ENCODE measurements at regions not wholly inside any gene's neighbourhood (a gene's known extent, or its start where the extent isn't known, plus 50 kb on each side); places are given as distances from the start of the nearest gene placed in this dataset.
A peak's percentile ranks its signal among the peaks of the same experiment; 100 is the strongest.

GRCh38 chr7:21041666-21042065, 255.0 kb upstream of the SP8 start:
- no peaks in the 10 kb centered on the region for H3K36me3 ChIP-seq (ENCODE audit: control insufficient read depth, insufficient read depth, low read length)
- H3K9me3 ChIP-seq (ENCODE audit: control insufficient read depth, insufficient read depth, low read length): no peaks in the 10 kb centered on the region
- H3K27me3 ChIP-seq (ENCODE audit: control insufficient read depth, insufficient read depth, low read length): peaks cover 34% of the 10 kb centered on the region
- H3K27ac ChIP-seq (ENCODE audit: low read depth, low read length): no peak overlapping the region
- WGBS (ENCODE audit: insufficient coverage): 29% methylated on average over 5 of the region's 5 CpGs
- no peak overlapping the region for H3K4me3 ChIP-seq (ENCODE audit: low read depth, low read length)
- peak in 1 of 6 donors; percentile 37 for DNase-seq (ENCODE audit: low read depth in 4 of 6, low spot score in 6 of 6)
- H3K4me1 ChIP-seq (ENCODE audit: control insufficient read depth, insufficient read depth, low read length): peaks cover 3% of the 10 kb centered on the region

- no peaks in the 10 kb centered on the region for H3K9me3 ChIP-seq (ENCODE audit: control insufficient read depth, insufficient read depth, low read length)
- no peaks in the 10 kb centered on the region for H3K36me3 ChIP-seq (ENCODE audit: control insufficient read depth, insufficient read depth, low read length)
- H3K27me3 ChIP-seq (ENCODE audit: control insufficient read depth, insufficient read depth, low read length): peaks cover 46% of the 10 kb centered on the region
- H3K27ac ChIP-seq (ENCODE audit: low read depth, low read length): no peak overlapping the region
- DNase-seq (ENCODE audit: low read depth in 4 of 6, low spot score in 6 of 6): no peak
- peaks cover 3% of the 10 kb centered on the region for H3K4me1 ChIP-seq (ENCODE audit: control insufficient read depth, insufficient read depth, low read length)
- no peak overlapping the region for H3K4me3 ChIP-seq (ENCODE audit: low read depth, low read length)
- no CpG with 5 or more reads among the region's 4 CpGs for WGBS (ENCODE audit: insufficient coverage)
These were observed 257.7 kb upstream of the SP8 start for GRCh38 chr7:21044384-21044783.

GRCh38 chr7:21044913-21045568, 258.4 kb upstream of the SP8 start:
- Histone ChIP-seq H3K27me3 (ENCODE audit: control insufficient read depth, insufficient read depth, low read length) (peaks cover 41% of the 10 kb centered on the region), H3K4me3 (ENCODE audit: low read depth, low read length) (no peak overlapping the region), H3K36me3 (ENCODE audit: control insufficient read depth, insufficient read depth, low read length) (no peaks in the 10 kb centered on the region), H3K4me1 (ENCODE audit: control insufficient read depth, insufficient read depth, low read length) (peaks cover 3% of the 10 kb centered on the region), H3K9me3 (ENCODE audit: control insufficient read depth, insufficient read depth, low read length) (no peaks in the 10 kb centered on the region), H3K27ac (ENCODE audit: low read depth, low read length) (no peak overlapping the region)
- WGBS (ENCODE audit: insufficient coverage): 47% methylated on average over 3 of the region's 10 CpGs
- peak in 1 of 6 donors; percentile 56 for DNase-seq (ENCODE audit: low read depth in 4 of 6, low spot score in 6 of 6)

GRCh38 chr7:21051865-21052264, 265.2 kb upstream of the SP8 start:
- Histone ChIP-seq H3K36me3 (ENCODE audit: control insufficient read depth, insufficient read depth, low read length) (no peaks in the 10 kb centered on the region), H3K4me1 (ENCODE audit: control insufficient read depth, insufficient read depth, low read length) (no peaks in the 10 kb centered on the region), H3K9me3 (ENCODE audit: control insufficient read depth, insufficient read depth, low read length) (no peaks in the 10 kb centered on the region), H3K27ac (ENCODE audit: low read depth, low read length) (no peak overlapping the region), H3K4me3 (ENCODE audit: low read depth, low read length) (no peak overlapping the region), H3K27me3 (ENCODE audit: control insufficient read depth, insufficient read depth, low read length) (peaks cover 17% of the 10 kb centered on the region)
- no CpG with 5 or more reads among the region's 3 CpGs for WGBS (ENCODE audit: insufficient coverage)
- no peak for DNase-seq (ENCODE audit: low read depth in 4 of 6, low spot score in 6 of 6)

GRCh38 chr7:21054427-21055112, 267.9 kb upstream of the SP8 start:
- no peaks in the 10 kb centered on the region for H3K4me1 ChIP-seq (ENCODE audit: control insufficient read depth, insufficient read depth, low read length)
- 64% methylated on average over 2 of the region's 5 CpGs for WGBS (ENCODE audit: insufficient coverage)
- no peaks in the 10 kb centered on the region for H3K36me3 ChIP-seq (ENCODE audit: control insufficient read depth, insufficient read depth, low read length)
- H3K9me3 ChIP-seq (ENCODE audit: control insufficient read depth, insufficient read depth, low read length): no peaks in the 10 kb centered on the region
- DNase-seq (ENCODE audit: low read depth in 4 of 6, low spot score in 6 of 6): no peak
- peaks cover 6% of the 10 kb centered on the region for H3K27me3 ChIP-seq (ENCODE audit: control insufficient read depth, insufficient read depth, low read length)
- no peak overlapping the region for H3K4me3 ChIP-seq (ENCODE audit: low read depth, low read length)
- no peak overlapping the region for H3K27ac ChIP-seq (ENCODE audit: low read depth, low read length)

- H3K36me3 ChIP-seq (ENCODE audit: control insufficient read depth, insufficient read depth, low read length): no peaks in the 10 kb centered on the region
- peaks cover 2% of the 10 kb centered on the region for H3K27me3 ChIP-seq (ENCODE audit: control insufficient read depth, insufficient read depth, low read length)
- DNase-seq (ENCODE audit: low read depth in 4 of 6, low spot score in 6 of 6): no peak
- no peaks in the 10 kb centered on the region for H3K4me1 ChIP-seq (ENCODE audit: control insufficient read depth, insufficient read depth, low read length)
- 100% methylated on average over 1 of the region's 2 CpGs for WGBS (ENCODE audit: insufficient coverage)
- H3K4me3 ChIP-seq (ENCODE audit: low read depth, low read length): no peak overlapping the region
- H3K27ac ChIP-seq (ENCODE audit: low read depth, low read length): no peak overlapping the region
- no peaks in the 10 kb centered on the region for H3K9me3 ChIP-seq (ENCODE audit: control insufficient read depth, insufficient read depth, low read length)
These were observed 272.4 kb upstream of the SP8 start for GRCh38 chr7:21059069-21059468.

DNA sequence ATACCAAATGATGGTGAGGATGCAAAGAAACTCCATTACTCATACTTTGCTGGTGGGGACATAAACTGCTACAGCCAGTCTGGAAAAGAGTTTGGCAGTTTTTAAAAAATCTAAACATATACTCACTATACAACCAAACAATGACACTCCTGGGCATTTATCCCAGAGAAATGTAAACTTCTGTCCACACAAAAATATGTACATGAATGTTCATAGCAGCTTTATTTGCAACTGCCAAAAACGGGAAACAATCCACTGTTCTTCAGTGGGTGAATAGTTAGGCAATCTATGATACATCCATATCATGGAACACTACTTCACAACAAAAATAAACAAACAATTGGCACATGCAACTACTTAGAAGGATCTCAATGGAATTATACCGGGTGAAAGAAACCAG, 276.4 kb upstream of the SP8 start:
- Histone ChIP-seq H3K27ac (ENCODE audit: low read depth, low read length) (no peak overlapping the region), H3K36me3 (ENCODE audit: control insufficient read depth, insufficient read depth, low read length) (no peaks in the 10 kb centered on the region), H3K27me3 (ENCODE audit: control insufficient read depth, insufficient read depth, low read length) (no peaks in the 10 kb centered on the region), H3K4me3 (ENCODE audit: low read depth, low read length) (no peak overlapping the region), H3K9me3 (ENCODE audit: control insufficient read depth, insufficient read depth, low read length) (no peaks in the 10 kb centered on the region), H3K4me1 (ENCODE audit: control insufficient read depth, insufficient read depth, low read length) (no peaks in the 10 kb centered on the region)
- DNase-seq (ENCODE audit: low read depth in 4 of 6, low spot score in 6 of 6): no peak
- no CpG with 5 or more reads among the region's 2 CpGs for WGBS (ENCODE audit: insufficient coverage)

DNA sequence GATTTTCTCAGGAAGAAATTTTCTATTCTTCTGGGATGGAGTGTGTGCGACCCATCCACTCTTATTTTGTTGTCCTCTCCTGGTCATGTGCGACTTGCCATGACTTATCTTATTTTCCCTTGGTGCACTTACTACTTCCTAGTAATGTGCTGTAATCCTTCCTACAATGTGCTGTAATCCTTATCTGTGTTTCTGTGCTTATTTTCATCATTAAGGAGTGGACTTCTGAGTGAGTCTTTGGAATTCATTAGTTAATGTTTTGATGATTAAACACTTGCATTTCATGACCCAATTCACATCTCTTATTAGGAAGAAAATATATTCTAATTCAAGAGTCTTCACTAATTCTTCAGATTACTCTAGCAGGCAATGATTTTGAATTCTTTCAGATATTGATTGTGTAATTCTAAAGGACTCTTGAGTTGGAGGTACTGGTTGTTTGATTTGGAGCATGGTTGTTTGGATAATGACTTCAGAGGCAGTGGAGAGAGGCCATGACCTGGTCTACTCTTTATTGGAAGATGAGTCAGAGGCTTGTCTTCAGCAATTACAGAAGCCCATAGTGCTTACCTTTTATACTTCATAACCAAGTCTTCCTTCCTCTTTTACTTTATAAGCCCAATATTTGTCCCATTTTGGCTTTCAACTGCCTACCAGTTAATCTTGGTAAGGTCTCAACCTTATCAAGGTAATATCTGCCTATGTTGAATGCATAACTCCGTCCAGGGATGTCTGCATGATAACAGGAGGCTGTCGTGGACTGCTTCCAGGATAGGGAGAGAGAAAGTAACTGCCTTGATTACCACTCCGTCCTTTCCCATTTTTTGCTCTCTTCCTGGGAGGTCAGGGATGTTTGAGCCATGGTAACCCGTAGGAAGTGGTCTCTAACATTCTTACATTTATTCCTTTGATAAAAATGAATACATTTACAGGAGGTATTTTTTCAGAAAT, 278.3 kb upstream of the SP8 start:
- Histone ChIP-seq H3K36me3 (ENCODE audit: control insufficient read depth, insufficient read depth, low read length) (no peaks in the 10 kb centered on the region), H3K4me3 (ENCODE audit: low read depth, low read length) (no peak overlapping the region), H3K27ac (ENCODE audit: low read depth, low read length) (no peak overlapping the region), H3K9me3 (ENCODE audit: control insufficient read depth, insufficient read depth, low read length) (no peaks in the 10 kb centered on the region), H3K4me1 (ENCODE audit: control insufficient read depth, insufficient read depth, low read length) (no peaks in the 10 kb centered on the region), H3K27me3 (ENCODE audit: control insufficient read depth, insufficient read depth, low read length) (no peaks in the 10 kb centered on the region)
- WGBS (ENCODE audit: insufficient coverage): no CpG with 5 or more reads among the region's 6 CpGs
- no peak for DNase-seq (ENCODE audit: low read depth in 4 of 6, low spot score in 6 of 6)

GRCh38 chr7:21066221-21066620, 279.5 kb upstream of the SP8 start:
- 75% methylated on average over 3 of the region's 4 CpGs for WGBS (ENCODE audit: insufficient coverage)
- no peak for DNase-seq (ENCODE audit: low read depth in 4 of 6, low spot score in 6 of 6)
- H3K4me1 ChIP-seq (ENCODE audit: control insufficient read depth, insufficient read depth, low read length): no peaks in the 10 kb centered on the region
- no peaks in the 10 kb centered on the region for H3K9me3 ChIP-seq (ENCODE audit: control insufficient read depth, insufficient read depth, low read length)
- no peak overlapping the region for H3K4me3 ChIP-seq (ENCODE audit: low read depth, low read length)
- H3K27me3 ChIP-seq (ENCODE audit: control insufficient read depth, insufficient read depth, low read length): no peaks in the 10 kb centered on the region
- H3K27ac ChIP-seq (ENCODE audit: low read depth, low read length): no peak overlapping the region
- no peaks in the 10 kb centered on the region for H3K36me3 ChIP-seq (ENCODE audit: control insufficient read depth, insufficient read depth, low read length)

Measured in spinal cord (tissue), 9 donors.